CD4-positive, alpha-beta T cell treated with Interleukin-2 at 100 ng/mL for 4 hours (primary cell): ENCODE measurements at regions not wholly inside any gene's neighbourhood (a gene's known extent, or its start where the extent isn't known, plus 50 kb on each side); places are given as distances from the start of the nearest gene placed in this dataset.
"Not testable (repeated sequence)": the region's sequence is repeated elsewhere in the genome, so short reads cannot be mapped to it uniquely, and the experiment has no call there.

Source experiments
- DNase-seq: peaks from one replicate; pipeline ENCODE4 v3.0.0-alpha.2; 2020; ENCODE audit warnings: low spot score

DNA sequence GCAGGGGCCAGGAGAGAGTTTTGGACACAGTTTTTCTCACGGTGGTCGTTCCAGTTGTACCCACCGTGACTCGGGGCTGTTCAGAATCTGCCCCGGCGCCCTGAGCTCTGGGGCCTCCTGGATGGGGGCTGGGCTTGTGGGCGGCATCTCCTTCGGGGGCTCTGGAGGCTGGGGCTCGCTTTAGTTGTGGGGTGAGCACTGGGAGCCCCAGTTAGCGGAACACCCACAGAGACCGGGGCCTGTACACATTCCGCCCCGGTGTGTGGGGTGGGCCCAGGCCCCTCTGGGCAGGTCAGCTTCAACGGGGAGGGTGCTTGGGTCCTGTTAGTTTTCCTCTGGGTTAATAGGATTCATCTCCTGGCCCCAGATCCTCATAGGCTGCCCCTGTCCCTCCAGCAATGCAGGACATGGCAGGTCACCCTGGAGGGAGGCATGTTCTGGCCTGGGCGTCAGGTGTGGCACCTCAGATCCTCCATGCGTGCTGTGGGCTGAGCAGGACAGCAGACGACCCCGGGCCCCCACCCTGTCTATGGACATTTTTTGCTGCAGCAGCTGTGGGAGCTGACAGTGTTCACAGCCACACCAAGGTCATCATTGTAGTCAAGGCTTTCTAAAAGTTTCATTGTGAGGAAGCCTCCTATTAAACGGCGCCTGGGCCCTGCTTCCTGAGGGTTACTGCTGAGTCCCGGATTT, 393.2 kb downstream of the TMEM121 start:
- DNase-seq, result no peak

DNA sequence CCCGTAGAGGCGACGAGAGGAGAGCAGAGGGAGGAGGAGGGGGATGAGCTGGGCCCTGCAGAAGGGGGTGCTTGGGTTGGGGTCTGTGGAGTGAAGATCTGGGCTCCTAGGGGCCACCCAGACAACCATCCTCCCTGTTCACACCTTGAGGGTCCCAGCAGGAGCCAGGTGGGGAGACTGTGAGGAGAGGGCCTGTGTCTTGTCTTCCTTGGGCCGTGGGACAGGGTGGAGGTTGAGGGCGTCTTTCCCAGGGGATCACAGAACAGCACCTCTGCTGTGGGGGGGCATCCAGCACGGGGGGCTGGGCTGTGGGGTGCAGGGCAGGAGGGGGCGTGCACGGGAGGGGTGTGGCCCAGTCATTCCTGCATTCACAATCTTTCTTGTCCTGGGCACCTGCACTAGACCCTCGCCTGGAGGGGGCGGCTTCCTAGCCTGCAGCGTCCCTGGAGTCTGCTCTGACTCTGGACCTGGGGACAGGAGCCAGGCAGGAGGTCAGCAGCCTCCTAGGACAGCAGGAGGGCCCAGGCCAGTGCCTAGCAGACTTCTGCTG, 393.8 kb downstream of the TMEM121 start:
- not testable (repeated sequence) for DNase-seq

GRCh38 chr14:105920803-105921755, 394.7 kb downstream of the TMEM121 start:
- not testable (repeated sequence) for DNase-seq

- not testable (repeated sequence) for DNase-seq
Observed at GRCh38 chr14:105921781-105922180, 395.4 kb downstream of the TMEM121 start.

- not testable (repeated sequence) for DNase-seq
Observed at GRCh38 chr14:105923520-105924191, 397.3 kb downstream of the TMEM121 start.

- DNase-seq, result no peak
Observed at GRCh38 chr14:105924951-105925591, 398.7 kb downstream of the TMEM121 start.

DNA sequence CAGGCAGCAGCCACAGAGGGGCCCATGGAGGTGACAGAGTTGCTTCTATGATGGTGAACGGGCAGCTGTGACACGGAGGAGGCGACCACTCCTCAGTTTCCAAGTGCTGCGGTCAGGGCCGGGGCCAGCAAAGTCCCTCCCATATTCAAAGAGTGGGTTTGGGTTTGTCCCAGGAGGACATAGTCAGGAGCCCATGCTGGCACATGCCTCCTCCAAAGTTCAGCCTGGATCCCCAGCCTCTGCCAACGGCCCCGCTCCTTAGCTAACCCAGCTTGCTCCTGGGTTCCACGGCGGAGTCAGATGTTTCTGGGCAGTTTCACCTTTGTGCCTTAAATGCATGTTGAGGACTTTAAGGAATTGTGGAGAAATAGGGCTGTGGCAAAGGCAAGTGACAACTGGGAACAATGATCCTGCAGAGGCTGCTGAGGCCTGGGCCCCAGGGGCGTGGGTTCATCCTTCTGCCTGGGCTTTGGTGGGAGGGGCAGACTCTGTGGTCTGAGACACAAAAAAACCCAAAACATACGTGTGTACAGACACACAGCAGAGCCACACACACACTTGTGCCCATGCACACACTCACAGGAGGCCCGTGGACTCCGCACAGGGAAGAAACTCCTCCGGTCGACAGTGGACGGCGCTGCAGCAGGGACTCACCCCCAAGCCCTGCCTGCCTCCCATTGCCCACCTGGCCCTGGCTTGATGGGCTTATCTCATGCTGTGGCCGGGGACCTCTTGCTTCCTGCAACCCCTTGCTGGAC, 399.4 kb downstream of the TMEM121 start:
- DNase-seq, result no peak

- no peak for DNase-seq
Observed at GRCh38 chr14:105926373-105927095, 400.2 kb downstream of the TMEM121 start.

GRCh38 chr14:105927096-105928060, 401.0 kb downstream of the TMEM121 start:
- DNase-seq, result no peak

GRCh38 chr14:105928171-105929111, 402.1 kb downstream of the TMEM121 start:
- DNase-seq, result not testable (repeated sequence)

GRCh38 chr14:105929327-105930081, 403.1 kb downstream of the TMEM121 start:
- DNase-seq, result no peak

GRCh38 chr14:105930572-105930971, 404.2 kb downstream of the TMEM121 start:
- DNase-seq, result no peak

- DNase-seq, result peak; percentile 5
Observed at GRCh38 chr14:105931808-105932483, 405.6 kb downstream of the TMEM121 start.

GRCh38 chr14:105933238-105933637, 406.9 kb downstream of the TMEM121 start:
- no peak for DNase-seq

DNA sequence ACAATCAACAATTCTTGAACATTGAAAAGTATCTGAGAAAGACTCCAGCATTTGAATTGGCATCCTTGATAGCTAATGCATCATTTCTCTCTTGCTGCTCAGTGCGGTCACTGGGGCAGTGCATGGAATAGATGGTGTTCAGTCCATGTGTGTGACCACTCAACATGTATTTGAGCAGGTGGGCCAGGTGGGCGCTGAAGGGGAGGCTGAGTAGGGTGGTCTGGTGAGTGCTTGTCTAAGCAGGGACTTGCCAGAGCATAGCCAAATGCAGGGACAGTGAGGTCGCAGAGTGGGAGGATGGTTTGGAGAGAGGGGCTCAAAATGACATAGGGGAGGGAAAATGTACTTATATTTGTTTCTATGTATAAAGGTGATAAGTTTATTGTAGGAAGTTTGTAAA, 409.0 kb downstream of the TMEM121 start:
- no peak for DNase-seq

- no peak for DNase-seq
Observed at GRCh38 chr14:105937253-105938054, 411.1 kb downstream of the TMEM121 start.
